HEK293 (cell line): ENCODE measurements at regions not wholly inside any gene's neighbourhood (a gene's known extent, or its start where the extent isn't known, plus 50 kb on each side); places are given as distances from the start of the nearest gene placed in this dataset.

ENCODE experiments used
- GFI1B ChIP-seq: fragments of 450-650 bp; formaldehyde crosslinking; IDR thresholded peaks from 2 replicates; pipeline ENCODE4 v1.5.1; 2016; ENCODE audit warnings: missing biosample characterization, missing genetic modification characterization
- GLIS2 ChIP-seq: fragments of 450-650 bp; formaldehyde crosslinking; IDR thresholded peaks from 2 replicates; pipeline ENCODE4 v1.5.1; 2016; ENCODE audit warnings: missing biosample characterization, missing genetic modification characterization
- KLF7 ChIP-seq: fragments of 450-650 bp; formaldehyde crosslinking; IDR thresholded peaks from 2 replicates; pipeline ENCODE4 v1.5.1; 2016; ENCODE audit warnings: missing biosample characterization, missing genetic modification characterization, borderline replicate concordance
- KLF9 ChIP-seq: fragments of 450-650 bp; formaldehyde crosslinking; IDR thresholded peaks from 2 replicates; pipeline ENCODE4 v1.5.1; 2016; ENCODE audit warnings: missing biosample characterization, missing genetic modification characterization, low read depth
- PATZ1 ChIP-seq: fragments of 450-650 bp; formaldehyde crosslinking; IDR thresholded peaks from 2 replicates; pipeline ENCODE4 v1.5.1; 2016; ENCODE audit warnings: missing biosample characterization, missing genetic modification characterization
- YY1 ChIP-seq: fragments of 450-650 bp; formaldehyde crosslinking; IDR thresholded peaks from 2 replicates; pipeline ENCODE4 v1.5.1; 2018; ENCODE audit warnings: missing biosample characterization, missing genetic modification characterization
- YY2 ChIP-seq: fragments of 450-650 bp; formaldehyde crosslinking; IDR thresholded peaks from 2 replicates; pipeline ENCODE4 v1.5.1; 2016; ENCODE audit warnings: missing biosample characterization, missing genetic modification characterization
- ZBTB1 ChIP-seq: fragments of 450-650 bp; formaldehyde crosslinking; IDR thresholded peaks from 2 replicates; pipeline ENCODE4 v1.5.1; 2016; ENCODE audit warnings: missing biosample characterization, missing genetic modification characterization
- ZFP3 ChIP-seq: fragments of 450-650 bp; formaldehyde crosslinking; IDR thresholded peaks from 2 replicates; pipeline ENCODE4 v1.5.1; 2016; ENCODE audit warnings: low read depth, missing biosample characterization, missing genetic modification characterization
- ZNF132 ChIP-seq: fragments of 450-650 bp; formaldehyde crosslinking; IDR thresholded peaks from 2 replicates; pipeline ENCODE4 v1.5.1; 2017; ENCODE audit warnings: missing biosample characterization, missing genetic modification characterization, borderline replicate concordance
- ZNF157 ChIP-seq: fragments of 450-650 bp; formaldehyde crosslinking; IDR thresholded peaks from 2 replicates; pipeline ENCODE4 v1.5.1; 2016; ENCODE audit warnings: missing biosample characterization, missing genetic modification characterization
- ZNF19 ChIP-seq: fragments of 450-650 bp; formaldehyde crosslinking; IDR thresholded peaks from 2 replicates; pipeline ENCODE4; 2016; ENCODE audit warnings: missing biosample characterization, missing genetic modification characterization, low read depth
- ZNF354C ChIP-seq: fragments of 450-650 bp; formaldehyde crosslinking; IDR thresholded peaks from 2 replicates; pipeline ENCODE4 v1.5.1; 2016; ENCODE audit warnings: missing biosample characterization, missing genetic modification characterization, low read depth, borderline replicate concordance
- ZNF37A ChIP-seq: fragments of 450-650 bp; IDR thresholded peaks from 2 replicates; pipeline ENCODE4 v1.5.1; 2018; ENCODE audit warnings: missing biosample characterization, missing genetic modification characterization
- ZNF394 ChIP-seq: fragments of 450-650 bp; formaldehyde crosslinking; IDR thresholded peaks from 2 replicates; pipeline ENCODE4 v1.5.1; 2016; ENCODE audit warnings: missing biosample characterization, missing genetic modification characterization, mild to moderate bottlenecking, moderate library complexity, borderline replicate concordance
- ZNF404 ChIP-seq: fragments of 450-650 bp; formaldehyde crosslinking; IDR thresholded peaks from 2 replicates; pipeline ENCODE4 v1.5.1; 2017; ENCODE audit warnings: missing biosample characterization, missing genetic modification characterization
- ZNF433 ChIP-seq: fragments of 450-650 bp; formaldehyde crosslinking; IDR thresholded peaks from 2 replicates; pipeline ENCODE4 v1.5.1; 2016; ENCODE audit warnings: missing biosample characterization, missing genetic modification characterization, low read depth
- ZNF514 ChIP-seq: fragments of 450-650 bp; formaldehyde crosslinking; IDR thresholded peaks from 2 replicates; pipeline ENCODE4 v1.5.1; 2016; ENCODE audit warnings: missing biosample characterization, missing genetic modification characterization
- ZNF555 ChIP-seq: fragments of 450-650 bp; formaldehyde crosslinking; conservative IDR thresholded peaks from 2 replicates; pipeline ENCODE4 v1.5.1; 2017; ENCODE audit warnings: missing biosample characterization, mild to moderate bottlenecking, missing genetic modification characterization, inconsistent platforms
- ZNF571 ChIP-seq: fragments of 450-650 bp; formaldehyde crosslinking; IDR thresholded peaks from 2 replicates; pipeline ENCODE4 v1.5.0; 2017; ENCODE audit warnings: missing biosample characterization, missing genetic modification characterization
- ZNF610 ChIP-seq: fragments of 450-650 bp; formaldehyde crosslinking; IDR thresholded peaks from 2 replicates; pipeline ENCODE4 v1.5.1; 2016; ENCODE audit warnings: missing biosample characterization, missing genetic modification characterization, borderline replicate concordance
- ZNF704 ChIP-seq: fragments of 450-650 bp; formaldehyde crosslinking; IDR thresholded peaks from 2 replicates; pipeline ENCODE4 v1.5.1; 2016; ENCODE audit warnings: missing biosample characterization, missing genetic modification characterization
- ZSCAN23 ChIP-seq: fragments of 450-650 bp; formaldehyde crosslinking; IDR thresholded peaks from 2 replicates; pipeline ENCODE4 v1.5.1; 2016; ENCODE audit warnings: missing biosample characterization, missing genetic modification characterization
- ZXDB ChIP-seq: fragments of 450-650 bp; formaldehyde crosslinking; IDR thresholded peaks from 2 replicates; pipeline ENCODE4 v1.5.1; 2016; ENCODE audit warnings: missing biosample characterization, missing genetic modification characterization
- TF ChIP-seq, protein P1 (sequence below): fragments of 450-650 bp; formaldehyde crosslinking; IDR thresholded peaks from 2 replicates; pipeline ENCODE4 v1.5.1; 2016; ENCODE audit warnings: missing biosample characterization, missing genetic modification characterization
- TF ChIP-seq, protein P2 (sequence below): fragments of 450-650 bp; formaldehyde crosslinking; IDR thresholded peaks from 2 replicates; pipeline ENCODE4 v1.5.1; 2016; ENCODE audit warnings: missing biosample characterization, missing genetic modification characterization
- TF ChIP-seq, protein P3 (sequence below): fragments of 450-650 bp; formaldehyde crosslinking; IDR thresholded peaks from 2 replicates; pipeline ENCODE4 v1.5.1; 2016; ENCODE audit warnings: missing biosample characterization, missing genetic modification characterization
- TF ChIP-seq, protein P4 (sequence below): fragments of 450-650 bp; formaldehyde crosslinking; IDR thresholded peaks from 2 replicates; pipeline ENCODE4 v1.5.0; 2017; ENCODE audit warnings: missing biosample characterization, missing genetic modification characterization, borderline replicate concordance

DNA sequence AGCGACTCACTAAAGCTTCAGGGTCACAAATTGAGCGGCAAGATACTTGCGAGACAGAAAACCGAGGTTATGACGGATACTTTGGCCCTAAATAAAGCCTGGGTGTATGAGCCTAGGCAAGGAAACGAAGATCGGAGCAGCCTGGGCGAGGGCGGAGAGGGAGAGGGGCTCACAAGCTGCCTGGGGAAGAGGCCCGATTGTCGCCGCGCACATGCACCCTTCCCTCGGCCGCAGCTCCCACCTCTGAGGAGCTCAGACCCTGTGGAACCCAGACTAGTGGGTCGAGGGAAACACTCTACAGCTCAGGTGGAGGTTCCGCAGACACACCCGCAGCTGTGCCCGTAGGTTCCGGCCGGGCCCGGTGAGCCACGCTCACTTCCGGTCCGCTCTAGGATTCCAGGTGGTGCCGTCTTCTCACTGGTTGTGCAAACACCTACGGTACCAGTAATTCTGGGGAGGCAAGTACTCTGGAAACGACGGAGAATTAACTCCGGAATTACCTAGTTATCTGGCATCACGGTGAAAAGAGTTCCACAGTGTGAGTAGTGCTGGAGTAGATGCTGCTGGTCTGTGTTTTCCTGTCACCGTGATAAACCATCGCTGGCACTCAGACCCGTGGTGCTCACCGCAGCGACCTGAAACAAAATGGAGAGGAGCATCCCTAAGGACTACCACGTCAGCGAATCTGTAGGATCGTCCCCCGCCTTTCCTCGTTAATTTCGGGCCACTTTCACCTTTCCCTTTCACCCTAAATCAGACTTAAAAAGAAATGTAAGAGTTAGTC, 61.5 kb downstream of the GPX5 start (continued):
- TF ChIP-seq ZNF571, result no peak
- TF ChIP-seq ZNF610 (tag by site-specific recombination), result peak; percentile 28; the same call in 1 of the 2 replicates
- TF ChIP-seq, protein P1, sequence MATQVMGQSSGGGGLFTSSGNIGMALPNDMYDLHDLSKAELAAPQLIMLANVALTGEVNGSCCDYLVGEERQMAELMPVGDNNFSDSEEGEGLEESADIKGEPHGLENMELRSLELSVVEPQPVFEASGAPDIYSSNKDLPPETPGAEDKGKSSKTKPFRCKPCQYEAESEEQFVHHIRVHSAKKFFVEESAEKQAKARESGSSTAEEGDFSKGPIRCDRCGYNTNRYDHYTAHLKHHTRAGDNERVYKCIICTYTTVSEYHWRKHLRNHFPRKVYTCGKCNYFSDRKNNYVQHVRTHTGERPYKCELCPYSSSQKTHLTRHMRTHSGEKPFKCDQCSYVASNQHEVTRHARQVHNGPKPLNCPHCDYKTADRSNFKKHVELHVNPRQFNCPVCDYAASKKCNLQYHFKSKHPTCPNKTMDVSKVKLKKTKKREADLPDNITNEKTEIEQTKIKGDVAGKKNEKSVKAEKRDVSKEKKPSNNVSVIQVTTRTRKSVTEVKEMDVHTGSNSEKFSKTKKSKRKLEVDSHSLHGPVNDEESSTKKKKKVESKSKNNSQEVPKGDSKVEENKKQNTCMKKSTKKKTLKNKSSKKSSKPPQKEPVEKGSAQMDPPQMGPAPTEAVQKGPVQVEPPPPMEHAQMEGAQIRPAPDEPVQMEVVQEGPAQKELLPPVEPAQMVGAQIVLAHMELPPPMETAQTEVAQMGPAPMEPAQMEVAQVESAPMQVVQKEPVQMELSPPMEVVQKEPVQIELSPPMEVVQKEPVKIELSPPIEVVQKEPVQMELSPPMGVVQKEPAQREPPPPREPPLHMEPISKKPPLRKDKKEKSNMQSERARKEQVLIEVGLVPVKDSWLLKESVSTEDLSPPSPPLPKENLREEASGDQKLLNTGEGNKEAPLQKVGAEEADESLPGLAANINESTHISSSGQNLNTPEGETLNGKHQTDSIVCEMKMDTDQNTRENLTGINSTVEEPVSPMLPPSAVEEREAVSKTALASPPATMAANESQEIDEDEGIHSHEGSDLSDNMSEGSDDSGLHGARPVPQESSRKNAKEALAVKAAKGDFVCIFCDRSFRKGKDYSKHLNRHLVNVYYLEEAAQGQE (tag by site-specific recombination), result 0 out of 2 replicates have a peak, but pooled peaks have one; percentile 22
- TF ChIP-seq KLF7 (tag by site-specific recombination), result 0 out of 2 replicates have a peak, but pooled peaks have one; percentile 24
- no peak for TF ChIP-seq ZSCAN23 (tag by site-specific recombination)
- TF ChIP-seq YY1 (tag by site-specific recombination), result peak; percentile 62; the same call in 1 of the 2 replicates
- peak; percentile 88 for TF ChIP-seq ZXDB
- TF ChIP-seq, protein P2, sequence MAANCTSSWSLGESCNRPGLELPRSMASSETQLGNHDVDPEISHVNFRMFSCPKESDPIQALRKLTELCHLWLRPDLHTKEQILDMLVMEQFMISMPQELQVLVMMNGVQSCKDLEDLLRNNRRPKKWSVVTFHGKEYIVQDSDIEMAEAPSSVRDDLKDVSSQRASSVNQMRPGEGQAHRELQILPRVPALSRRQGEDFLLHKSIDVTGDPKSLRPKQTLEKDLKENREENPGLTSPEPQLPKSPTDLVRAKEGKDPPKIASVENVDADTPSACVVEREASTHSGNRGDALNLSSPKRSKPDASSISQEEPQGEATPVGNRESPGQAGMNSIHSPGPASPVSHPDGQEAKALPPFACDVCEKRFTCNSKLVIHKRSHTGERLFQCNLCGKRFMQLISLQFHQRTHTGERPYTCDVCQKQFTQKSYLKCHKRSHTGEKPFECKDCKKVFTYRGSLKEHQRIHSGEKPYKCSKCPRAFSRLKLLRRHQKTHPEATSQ (tag by site-specific recombination), result peak; percentile 54; the same call in 1 of the 2 replicates
- no peak for TF ChIP-seq ZNF555 (tag by site-specific recombination)
- no peak for TF ChIP-seq ZNF37A (tag by site-specific recombination)
- TF ChIP-seq, protein P3, sequence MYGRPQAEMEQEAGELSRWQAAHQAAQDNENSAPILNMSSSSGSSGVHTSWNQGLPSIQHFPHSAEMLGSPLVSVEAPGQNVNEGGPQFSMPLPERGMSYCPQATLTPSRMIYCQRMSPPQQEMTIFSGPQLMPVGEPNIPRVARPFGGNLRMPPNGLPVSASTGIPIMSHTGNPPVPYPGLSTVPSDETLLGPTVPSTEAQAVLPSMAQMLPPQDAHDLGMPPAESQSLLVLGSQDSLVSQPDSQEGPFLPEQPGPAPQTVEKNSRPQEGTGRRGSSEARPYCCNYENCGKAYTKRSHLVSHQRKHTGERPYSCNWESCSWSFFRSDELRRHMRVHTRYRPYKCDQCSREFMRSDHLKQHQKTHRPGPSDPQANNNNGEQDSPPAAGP, result peak; percentile 86
- TF ChIP-seq ZFP3 (tag by site-specific recombination), result no peak
- TF ChIP-seq ZNF19 (tag by site-specific recombination), result no peak
- no peak for TF ChIP-seq ZNF704 (tag by site-specific recombination)
- no peak for TF ChIP-seq ZNF404
- no peak for TF ChIP-seq ZNF433 (tag by site-specific recombination)
- no peak; the same call in 1 of the 2 replicates for TF ChIP-seq GLIS2
- peak; percentile 60 for TF ChIP-seq KLF9 (tag by site-specific recombination)
- TF ChIP-seq YY2 (tag by site-specific recombination), result 0 out of 2 replicates have a peak, but pooled peaks have one; percentile 29
- no peak for TF ChIP-seq GFI1B
- no peak for TF ChIP-seq ZNF132 (tag by site-specific recombination)
- TF ChIP-seq, protein P4, sequence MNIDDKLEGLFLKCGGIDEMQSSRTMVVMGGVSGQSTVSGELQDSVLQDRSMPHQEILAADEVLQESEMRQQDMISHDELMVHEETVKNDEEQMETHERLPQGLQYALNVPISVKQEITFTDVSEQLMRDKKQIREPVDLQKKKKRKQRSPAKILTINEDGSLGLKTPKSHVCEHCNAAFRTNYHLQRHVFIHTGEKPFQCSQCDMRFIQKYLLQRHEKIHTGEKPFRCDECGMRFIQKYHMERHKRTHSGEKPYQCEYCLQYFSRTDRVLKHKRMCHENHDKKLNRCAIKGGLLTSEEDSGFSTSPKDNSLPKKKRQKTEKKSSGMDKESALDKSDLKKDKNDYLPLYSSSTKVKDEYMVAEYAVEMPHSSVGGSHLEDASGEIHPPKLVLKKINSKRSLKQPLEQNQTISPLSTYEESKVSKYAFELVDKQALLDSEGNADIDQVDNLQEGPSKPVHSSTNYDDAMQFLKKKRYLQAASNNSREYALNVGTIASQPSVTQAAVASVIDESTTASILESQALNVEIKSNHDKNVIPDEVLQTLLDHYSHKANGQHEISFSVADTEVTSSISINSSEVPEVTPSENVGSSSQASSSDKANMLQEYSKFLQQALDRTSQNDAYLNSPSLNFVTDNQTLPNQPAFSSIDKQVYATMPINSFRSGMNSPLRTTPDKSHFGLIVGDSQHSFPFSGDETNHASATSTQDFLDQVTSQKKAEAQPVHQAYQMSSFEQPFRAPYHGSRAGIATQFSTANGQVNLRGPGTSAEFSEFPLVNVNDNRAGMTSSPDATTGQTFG, result no peak
- TF ChIP-seq ZNF514 (tag by site-specific recombination), result no peak
- TF ChIP-seq ZNF157 (tag by site-specific recombination), result no peak
- peak; percentile 48; the same call in 1 of the 2 replicates for TF ChIP-seq PATZ1 (tag by site-specific recombination)
- no peak for TF ChIP-seq ZBTB1 (tag by site-specific recombination)
- TF ChIP-seq ZNF394 (tag by site-specific recombination), result peak; percentile 71
- no peak for TF ChIP-seq ZNF354C (tag by site-specific recombination)
